K562 (cell line): ENCODE measurements at regions not wholly inside any gene's neighbourhood (a gene's known extent, or its start where the extent isn't known, plus 50 kb on each side); places are given as distances from the start of the nearest gene placed in this dataset.

Experiments used
- ATAC-seq: fragments of 200-7000 bp; cut with Tn5 transposase; 3 replicates; pipeline ENCODE4 v1.9.1; 2020; ENCODE audit warnings: moderate library complexity
- BruUV-seq: library from RNA; stranded (reverse); fragments of 400-500 nt; replicated peaks from 2 replicates; lab custom pipeline; 2021; lab: Mats Ljungman, UMichigan
- CTCF ChIA-PET: fragments of 300-600 bp; formaldehyde crosslinking; extraction: SDS; loops from one replicate; lab custom pipeline; 2021; ENCODE audit warnings: low intra/inter-chr PET ratio; lab: Yijun Ruan, JAX
- POLR2A ChIA-PET: fragments of 300-600, 350-650 bp; sonication (Branson Sonifier 250); formaldehyde crosslinking; extraction: SDS; loops from one replicate; lab custom pipeline; 2021; ENCODE audit warnings: antibody characterized with exemption, inconsistent platforms; lab: Yijun Ruan, JAX
- DNase-seq, 4 experiments: peaks; one replicate each; pipeline versions ENCODE4 v3.0.0 to v3.0.0-alpha.2; 2011 to 2018; ENCODE audit warnings: low spot score in 3 of 4, mixed read lengths in 3 of 4; ENCODE audit errors: extremely low read depth in 1 of 4
- FAIRE-seq: peaks from 2 replicates; lab custom pipeline; 2011; peaks lifted over from hg19 to GRCh38; lab: Jason Lieb, UNC
- H2AFZ ChIP-seq: 2 replicates; pipeline ENCODE4 v1.6.0; 2011; ENCODE audit warnings: low read depth, low read length, control low read depth, inconsistent platforms
- H3K27ac ChIP-seq: fragments of 200-600 bp; 3 replicates; pipeline ENCODE4 v1.8.0; 2011; ENCODE audit warnings: low read depth, mild to moderate bottlenecking, control low read depth, inconsistent platforms, low read length, moderate library complexity, mixed read lengths; ENCODE audit errors: extremely low read depth
- H3K27me3 ChIP-seq, 2 experiments: fragments of 300-600 bp in 1 of 2; 2 replicates in 1 of 2; 3 replicates in 1 of 2; pipeline versions ENCODE4 v1.6.0 to v1.8.0; 2011; ENCODE audit warnings: inconsistent platforms in 2 of 2, low read length in 2 of 2, mild to moderate bottlenecking in 1 of 2, mixed read lengths in 1 of 2, moderate library complexity in 1 of 2; ENCODE audit not compliant: control insufficient read depth in 2 of 2, insufficient read depth in 2 of 2
- H3K36me3 ChIP-seq: fragments of 300-600 bp; 3 replicates; pipeline ENCODE4 v1.8.0; 2011; ENCODE audit warnings: mild to moderate bottlenecking, low read length, inconsistent platforms; ENCODE audit not compliant: control insufficient read depth, insufficient read depth
- H3K4me1 ChIP-seq, 2 experiments: fragments of 200-600 bp in 1 of 2; replicated peaks in 1 of 2; 2 replicates in 1 of 2; 3 replicates in 1 of 2; pipeline versions ENCODE4 v1.5.1 to v1.8.0; 2011; ENCODE audit warnings: inconsistent platforms in 2 of 2, low read length in 2 of 2, mild to moderate bottlenecking in 1 of 2, mixed read lengths in 1 of 2, moderate library complexity in 1 of 2; ENCODE audit not compliant: control insufficient read depth in 2 of 2, insufficient read depth in 2 of 2
- H3K4me2 ChIP-seq: 2 replicates; pipeline ENCODE4 v1.6.1; 2011; ENCODE audit warnings: low read length, control low read depth, inconsistent platforms, mixed read lengths; ENCODE audit not compliant: insufficient read depth
- H3K4me3 ChIP-seq: fragments of 200-600 bp; sonication (generic), shearing (Covaris generic); 2 replicates; pipeline ENCODE4 v1.5.1; 2016; ENCODE audit warnings: control low read depth, inconsistent platforms
- H3K79me2 ChIP-seq: fragments of 200-600 bp; 3 replicates; pipeline ENCODE4 v1.8.0; 2011; ENCODE audit warnings: low read length, inconsistent platforms; ENCODE audit not compliant: control insufficient read depth, insufficient read depth
- H3K9ac ChIP-seq, 2 experiments: 2 replicates each; pipeline versions ENCODE4 v1.6.0 to v1.6.1; 2011; ENCODE audit warnings: low read depth in 2 of 2, low read length in 2 of 2, control low read depth in 1 of 2, inconsistent platforms in 1 of 2, mild to moderate bottlenecking in 1 of 2, mixed read lengths in 1 of 2; ENCODE audit not compliant: insufficient read depth in 1 of 2
- H3K9me1 ChIP-seq: one replicate; pipeline ENCODE4 v1.6.0; 2011; ENCODE audit warnings: inconsistent platforms, mild to moderate bottlenecking, low read length, moderate library complexity; ENCODE audit not compliant: control insufficient read depth, insufficient read depth
- H3K9me3 ChIP-seq: replicated peaks from 2 replicates; pipeline ENCODE4 v1.5.1; 2011; ENCODE audit warnings: low read depth, low read length, inconsistent platforms; ENCODE audit not compliant: control insufficient read depth, insufficient read depth
- H4K20me1 ChIP-seq: replicated peaks from 2 replicates; pipeline ENCODE4 v1.6.1; 2011; ENCODE audit warnings: low read length, inconsistent platforms, mixed read lengths; ENCODE audit not compliant: control insufficient read depth, insufficient read depth
- E2F8 ChIP-seq: fragments of 450-650 bp; IDR thresholded peaks from 2 replicates; pipeline ENCODE4 v1.7.1; 2018; ENCODE audit warnings: mild to moderate bottlenecking, low read depth; ENCODE audit not compliant: partially characterized antibody
- FOXA3 ChIP-seq, 2 experiments: fragments of 450-650 bp in 1 of 2; sonication (generic) in 1 of 2; formaldehyde crosslinking; IDR thresholded peaks in 1 of 2; conservative IDR thresholded peaks in 1 of 2; 2 replicates each; pipeline versions ENCODE4 v1.4.0 to v1.8.0; 2020 to 2022; ENCODE audit warnings: mild to moderate bottlenecking in 2 of 2, missing genetic modification reagents in 1 of 2
- IFI16 ChIP-seq: fragments of 250-450 bp; sonication (Bioruptor Pico); IDR thresholded peaks from 2 replicates; pipeline ENCODE4 v2.1.2; 2022; ENCODE audit warnings: mild to moderate bottlenecking, inconsistent platforms
- KDM2B ChIP-seq: fragments of 250-450 bp; sonication (Bioruptor Pico); IDR thresholded peaks from 2 replicates; pipeline ENCODE4 v1.8.0; 2021; ENCODE audit warnings: mild to moderate bottlenecking, moderate library complexity
- ZNF212 ChIP-seq: fragments of 450-650 bp; formaldehyde crosslinking; IDR thresholded peaks from 2 replicates; pipeline ENCODE4 v1.4.0; 2020; ENCODE audit warnings: mild to moderate bottlenecking
- WGBS: fragments of 100-300 bp; shearing (Covaris generic); methylation state at CpG from one replicate; pipeline ENCODE4 v1.1.6; 2016; ENCODE audit warnings: low coverage, mixed read lengths; ENCODE audit not compliant: insufficient coverage; ENCODE audit errors: missing lambda C conversion rate; 5-methylcytosine and 5-hydroxymethylcytosine counted together
- in situ Hi-C: fragments of 300-500 bp; cut with MboI; formaldehyde crosslinking; loops from 4 replicates; pipeline ENCODE4 v1.15.0; 2018; ENCODE audit warnings: inconsistent platforms, mixed read lengths
- intact Hi-C: fragments of 100-400 bp; cut with micrococcal nuclease; formaldehyde crosslinking; loops from 2 replicates; pipeline ENCODE4 v1.14.2; 2022
- TF ChIP-seq, protein P1 (sequence below): sonication (generic); formaldehyde crosslinking; IDR thresholded peaks from 2 replicates; pipeline ENCODE4 v1.8.1; 2023; ENCODE audit warnings: mild to moderate bottlenecking, missing genetic modification reagents

- TF ChIP-seq E2F8 (no peak), KDM2B (CRISPR knock-in tag) (no peak), ZNF212 (no peak)
- TF ChIP-seq, protein P1, sequence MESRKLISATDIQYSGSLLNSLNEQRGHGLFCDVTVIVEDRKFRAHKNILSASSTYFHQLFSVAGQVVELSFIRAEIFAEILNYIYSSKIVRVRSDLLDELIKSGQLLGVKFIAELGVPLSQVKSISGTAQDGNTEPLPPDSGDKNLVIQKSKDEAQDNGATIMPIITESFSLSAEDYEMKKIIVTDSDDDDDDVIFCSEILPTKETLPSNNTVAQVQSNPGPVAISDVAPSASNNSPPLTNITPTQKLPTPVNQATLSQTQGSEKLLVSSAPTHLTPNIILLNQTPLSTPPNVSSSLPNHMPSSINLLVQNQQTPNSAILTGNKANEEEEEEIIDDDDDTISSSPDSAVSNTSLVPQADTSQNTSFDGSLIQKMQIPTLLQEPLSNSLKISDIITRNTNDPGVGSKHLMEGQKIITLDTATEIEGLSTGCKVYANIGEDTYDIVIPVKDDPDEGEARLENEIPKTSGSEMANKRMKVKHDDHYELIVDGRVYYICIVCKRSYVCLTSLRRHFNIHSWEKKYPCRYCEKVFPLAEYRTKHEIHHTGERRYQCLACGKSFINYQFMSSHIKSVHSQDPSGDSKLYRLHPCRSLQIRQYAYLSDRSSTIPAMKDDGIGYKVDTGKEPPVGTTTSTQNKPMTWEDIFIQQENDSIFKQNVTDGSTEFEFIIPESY (CRISPR knock-in tag): no peak
Measured at GRCh38 chr4:82200046-82200445, 173.7 kb downstream of the HNRNPD start (continued).

DNA sequence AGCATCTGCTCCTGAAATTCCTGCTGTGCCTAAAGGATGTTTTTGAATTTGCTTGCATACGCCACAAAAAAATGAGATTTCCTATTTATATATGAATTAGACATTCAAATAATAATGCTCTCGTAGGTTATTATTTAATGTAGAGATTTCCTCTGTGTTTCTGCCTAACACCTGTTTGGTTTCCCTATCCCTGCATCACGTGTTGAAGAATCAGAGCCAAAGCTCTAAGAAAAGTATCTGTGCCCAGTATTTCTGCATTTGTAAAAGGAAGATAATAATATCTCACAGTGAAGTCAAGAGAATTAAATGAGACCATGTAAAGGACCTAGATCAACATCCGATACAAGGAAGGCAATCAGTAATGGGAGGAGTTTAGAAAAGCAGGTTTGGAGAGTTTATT is 179.5 kb downstream of the HNRNPD start:
- Histone ChIP-seq H3K27me3 (no peaks in the 10 kb centered on the region), H3K9me3 (no peaks in the 10 kb centered on the region), H3K79me2 (no peaks in the 10 kb centered on the region), H3K9ac (no peak overlapping the region), H3K27ac (no peak overlapping the region), H2AFZ (no peak overlapping the region), H3K4me1 (no peaks in the 10 kb centered on the region), H3K4me2 (no peak overlapping the region), H4K20me1 (no peaks in the 10 kb centered on the region), H3K9me1 (no peaks in the 10 kb centered on the region), H3K4me3 (no peak overlapping the region), H3K36me3 (no peaks in the 10 kb centered on the region)
- intact Hi-C loops: no loop called here
- ChIA-PET POLR2A (no interaction called here), CTCF (no interaction called here)
- ATAC-seq (no peak), DNase-seq (no peak), FAIRE-seq (no peak)
- no TSS peak for BruUV-seq
- in situ Hi-C loops: no loop called here
- TF ChIP-seq FOXA3 (CRISPR knock-in tag; conservative IDR thresholded peaks at IDR 0.05 in 1 of 2, IDR thresholded peaks at IDR 0.05 in 1 of 2) (no peak), IFI16 (CRISPR knock-in tag) (no peak)
- 1% methylated on average over 4 of the region's 4 CpGs for WGBS
